B cell (primary cell): ENCODE measurements at regions not wholly inside any gene's neighbourhood (a gene's known extent, or its start where the extent isn't known, plus 50 kb on each side); places are given as distances from the start of the nearest gene placed in this dataset.

Experiments
- ATAC-seq: fragments of 200-7000 bp; cut with Tn5 transposase; one replicate; pipeline ENCODE4 v1.10.0; 2021; ENCODE audit warnings: low read depth, mild to moderate bottlenecking, moderate number of reproducible peaks, moderate library complexity
- CTCF ChIA-PET: fragments of 350-600 bp; sonication (Branson Sonifier 250); formaldehyde crosslinking; loops from one replicate; lab custom pipeline; 2021; ENCODE audit warnings: antibody characterized with exemption, inconsistent platforms; lab: Charles Lee
- POLR2A ChIA-PET: fragments of 350-600 bp; sonication (Branson Sonifier 250); formaldehyde crosslinking; loops from one replicate; lab custom pipeline; 2021; ENCODE audit warnings: antibody characterized with exemption; lab: Charles Lee
- DNase-seq: peaks from one replicate; pipeline ENCODE4 v3.0.0; 2013
- H2AFZ ChIP-seq: 2 replicates; pipeline ENCODE4 v1.6.1; 2012; ENCODE audit warnings: mild to moderate bottlenecking, low read depth, low read length; ENCODE audit not compliant: insufficient read depth, poor library complexity, severe bottlenecking
- H3K27ac ChIP-seq, 2 donors: 1 replicate in 1 of 2; 2 replicates in 1 of 2; pipeline ENCODE4 v1.5.1; 2012 to 2013; ENCODE audit warnings: low read length in 2 of 2, mild to moderate bottlenecking in 2 of 2, moderate library complexity in 1 of 2
- H3K27me3 ChIP-seq, 4 experiments: fragments of 200-600 bp in 1 of 4; sonication (generic) in 1 of 4; replicated peaks in 1 of 4; 1 replicate in 2 of 4; 2 replicates in 2 of 4; pipeline versions ENCODE4 v1.6.1 to v1.7.0; 2013 to 2016; ENCODE audit warnings: low read length in 3 of 4, mild to moderate bottlenecking in 2 of 4, mixed read lengths in 1 of 4, moderate library complexity in 1 of 4; ENCODE audit not compliant: insufficient read depth in 4 of 4, control insufficient read depth in 3 of 4; ENCODE audit errors: control extremely low read depth in 1 of 4
- H3K36me3 ChIP-seq, 2 experiments: replicated peaks in 1 of 2; 1 replicate in 1 of 2; 2 replicates in 1 of 2; pipeline versions ENCODE4 v1.6.1 to v1.7.1; 2013; ENCODE audit warnings: low read length in 1 of 2; ENCODE audit not compliant: insufficient read depth in 2 of 2, control insufficient read depth in 1 of 2; ENCODE audit errors: control extremely low read depth in 1 of 2, extremely low read depth in 1 of 2
- H3K4me1 ChIP-seq, 2 donors: fragments of 200-600 bp in 1 of 2; sonication (generic) in 1 of 2; 1 replicate in 1 of 2; 2 replicates in 1 of 2; pipeline versions ENCODE4 v1.5.1 to v1.6.1; 2013 to 2017; ENCODE audit warnings: low read length in 2 of 2; ENCODE audit not compliant: control insufficient read depth in 2 of 2, insufficient read depth in 2 of 2
- H3K4me2 ChIP-seq: replicated peaks from 2 replicates; pipeline ENCODE3; 2012; ENCODE audit warnings: mild to moderate bottlenecking, low read depth, low read length; ENCODE audit not compliant: poor library complexity, severe bottlenecking
- H3K4me3 ChIP-seq, 5 experiments: fragments of 200-600 bp in 1 of 5; sonication (generic) in 1 of 5; 1 replicate in 3 of 5; 2 replicates in 2 of 5; pipeline versions ENCODE4 v1.5.1 to v1.7.0; 2011 to 2016; ENCODE audit warnings: low read length in 4 of 5, mild to moderate bottlenecking in 4 of 5, low read depth in 2 of 5, control low read depth in 1 of 5, moderate library complexity in 1 of 5; ENCODE audit not compliant: insufficient read depth in 1 of 5; ENCODE audit errors: control extremely low read depth in 1 of 5, extremely low read depth in 1 of 5
- H3K79me2 ChIP-seq: fragments of 200-600 bp; sonication (generic); one replicate; pipeline ENCODE4 v1.6.0; 2016; ENCODE audit warnings: low read length; ENCODE audit not compliant: control insufficient read depth, insufficient read depth
- H3K9ac ChIP-seq: fragments of 200-600 bp; sonication (generic); 2 replicates; pipeline ENCODE4 v1.6.1; 2017; ENCODE audit warnings: mild to moderate bottlenecking, low read length, moderate library complexity
- H3K9me3 ChIP-seq, 3 donors: one replicate each; pipeline versions ENCODE4 v1.6.1 to v1.7.1; 2013; ENCODE audit warnings: low read length in 2 of 3; ENCODE audit not compliant: control insufficient read depth in 2 of 3, insufficient read depth in 1 of 3; ENCODE audit errors: control extremely low read depth in 1 of 3
- H4K20me1 ChIP-seq: 2 replicates; pipeline ENCODE4 v1.6.0; 2012; ENCODE audit warnings: mild to moderate bottlenecking, low read length; ENCODE audit not compliant: insufficient read depth, control insufficient read depth, poor library complexity, severe bottlenecking
- H3K27ac Mint-ChIP-seq: one replicate; pipeline ENCODE4 v1.8.0; 2021; ENCODE audit warnings: mixed read lengths
- H3K27me3 Mint-ChIP-seq: one replicate; pipeline ENCODE4 v1.8.0; 2021; ENCODE audit warnings: mixed read lengths
- H3K4me1 Mint-ChIP-seq: one replicate; pipeline ENCODE4 v1.8.0; 2021; ENCODE audit warnings: mixed read lengths
- H3K4me3 Mint-ChIP-seq: one replicate; pipeline ENCODE4 v1.8.0; 2021; ENCODE audit warnings: mixed read lengths
- H3K9me3 Mint-ChIP-seq: one replicate; pipeline ENCODE4 v1.8.0; 2022; ENCODE audit warnings: mixed read lengths; ENCODE audit not compliant: insufficient read depth
- EZH2 ChIP-seq: IDR thresholded peaks from 2 replicates; pipeline ENCODE4 v1.6.1; 2012; ENCODE audit warnings: borderline replicate concordance, low read depth, mild to moderate bottlenecking, moderate library complexity, low read length; ENCODE audit not compliant: insufficient read depth, poor library complexity, severe bottlenecking
- WGBS: methylation state at CpG from one replicate; pipeline ENCODE4 v1.1.5; 2013; ENCODE audit warnings: missing lambda C conversion rate; ENCODE audit not compliant: insufficient coverage; 5-methylcytosine and 5-hydroxymethylcytosine counted together
- intact Hi-C: fragments of 100-400 bp; cut with micrococcal nuclease; formaldehyde crosslinking; loops from one replicate; pipeline ENCODE4 v1.10.0; 2022
- TF ChIP-seq, protein P1 (sequence below): fragments of 200-600 bp; IDR thresholded peaks from one replicate; pipeline ENCODE4 v1.8.0; 2022; ENCODE audit warnings: antibody characterized with exemption, mild to moderate bottlenecking

DNA sequence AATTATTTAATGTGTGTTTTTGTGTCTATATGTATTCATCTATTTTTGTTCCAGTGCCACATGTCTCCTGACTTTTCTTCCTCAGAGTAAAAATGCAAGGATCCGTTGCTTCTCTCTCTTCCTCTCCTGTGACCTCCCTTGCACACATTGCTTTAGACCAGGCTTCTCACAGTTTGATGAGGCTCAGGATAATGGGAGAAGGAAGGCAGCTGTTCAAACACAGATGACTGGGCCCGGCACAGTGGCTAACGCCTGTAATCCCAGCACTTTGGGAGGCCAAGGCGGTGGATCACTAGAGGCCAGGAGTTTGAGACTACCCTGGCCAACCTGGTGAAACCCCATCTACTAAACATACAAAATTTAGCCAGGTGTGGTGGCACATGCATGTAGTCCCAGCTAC, 241.9 kb downstream of the SAMD5 start:
- no peaks in the 10 kb centered on the region for H3K79me2 ChIP-seq
- H4K20me1 ChIP-seq: no peaks in the 10 kb centered on the region
- H3K4me2 ChIP-seq: no peak overlapping the region
- H3K9ac ChIP-seq: no peak overlapping the region
- H2AFZ ChIP-seq: no peak overlapping the region
- intact Hi-C loops: no loop called here
- no peaks in the 10 kb centered on the region for H3K27me3 ChIP-seq
- H3K4me1 ChIP-seq: no peaks in the 10 kb centered on the region
- H3K27ac Mint-ChIP-seq: no peak overlapping the region
- DNase-seq (no peak), ATAC-seq (no peak)
- H3K27ac ChIP-seq: no peak overlapping the region
- CTCF ChIA-PET: no interaction called here
- H3K4me3 ChIP-seq: no peak overlapping the region
- no peaks in the 10 kb centered on the region for H3K4me1 Mint-ChIP-seq
- H3K9me3 ChIP-seq: peaks cover 0 to 6% (median 0%) of the 10 kb centered on the region in 3 donors
- H3K9me3 Mint-ChIP-seq: no peaks in the 10 kb centered on the region
- POLR2A ChIA-PET: no interaction called here
- H3K36me3 ChIP-seq: no peaks in the 10 kb centered on the region
- WGBS: no CpG with 5 or more reads among the region's 4 CpGs
- no peaks in the 10 kb centered on the region for H3K27me3 Mint-ChIP-seq
- H3K4me3 Mint-ChIP-seq: no peak overlapping the region
- TF ChIP-seq, protein P1, sequence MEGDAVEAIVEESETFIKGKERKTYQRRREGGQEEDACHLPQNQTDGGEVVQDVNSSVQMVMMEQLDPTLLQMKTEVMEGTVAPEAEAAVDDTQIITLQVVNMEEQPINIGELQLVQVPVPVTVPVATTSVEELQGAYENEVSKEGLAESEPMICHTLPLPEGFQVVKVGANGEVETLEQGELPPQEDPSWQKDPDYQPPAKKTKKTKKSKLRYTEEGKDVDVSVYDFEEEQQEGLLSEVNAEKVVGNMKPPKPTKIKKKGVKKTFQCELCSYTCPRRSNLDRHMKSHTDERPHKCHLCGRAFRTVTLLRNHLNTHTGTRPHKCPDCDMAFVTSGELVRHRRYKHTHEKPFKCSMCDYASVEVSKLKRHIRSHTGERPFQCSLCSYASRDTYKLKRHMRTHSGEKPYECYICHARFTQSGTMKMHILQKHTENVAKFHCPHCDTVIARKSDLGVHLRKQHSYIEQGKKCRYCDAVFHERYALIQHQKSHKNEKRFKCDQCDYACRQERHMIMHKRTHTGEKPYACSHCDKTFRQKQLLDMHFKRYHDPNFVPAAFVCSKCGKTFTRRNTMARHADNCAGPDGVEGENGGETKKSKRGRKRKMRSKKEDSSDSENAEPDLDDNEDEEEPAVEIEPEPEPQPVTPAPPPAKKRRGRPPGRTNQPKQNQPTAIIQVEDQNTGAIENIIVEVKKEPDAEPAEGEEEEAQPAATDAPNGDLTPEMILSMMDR: no peak
- TF ChIP-seq EZH2: no peak

DNA sequence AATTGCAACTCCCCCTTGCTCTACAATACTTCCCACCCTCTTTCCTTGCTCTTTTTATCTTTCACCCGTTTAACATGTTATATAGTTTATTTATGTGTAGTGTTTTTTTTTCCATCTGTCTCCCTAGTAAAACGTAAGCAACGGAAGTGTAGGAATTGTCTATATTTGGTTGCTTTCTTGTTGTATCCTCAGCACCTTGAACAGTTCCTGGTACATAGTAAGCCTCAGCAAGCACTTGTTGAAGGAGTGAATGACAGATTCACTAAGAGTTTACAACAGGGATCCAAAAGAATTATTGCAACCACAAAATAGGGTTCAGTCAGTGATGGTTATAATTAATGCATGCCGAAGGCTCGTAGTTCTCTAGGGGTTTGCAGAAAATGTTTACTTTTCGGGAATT, 242.7 kb downstream of the SAMD5 start:
- no peaks in the 10 kb centered on the region for H3K4me1 Mint-ChIP-seq
- Histone ChIP-seq H3K79me2 (no peaks in the 10 kb centered on the region), H3K27ac (no peak overlapping the region), H2AFZ (no peak overlapping the region), H3K9me3 (peaks cover 0 to 6% (median 0%) of the 10 kb centered on the region in 3 donors), H4K20me1 (no peaks in the 10 kb centered on the region), H3K4me3 (no peak overlapping the region), H3K9ac (no peak overlapping the region), H3K27me3 (no peaks in the 10 kb centered on the region), H3K36me3 (no peaks in the 10 kb centered on the region), H3K4me1 (no peaks in the 10 kb centered on the region), H3K4me2 (no peak overlapping the region)
- TF ChIP-seq EZH2: no peak
- TF ChIP-seq, protein P1: no peak
- ATAC-seq (no peak), DNase-seq (no peak)
- no CpG with 5 or more reads among the region's 6 CpGs for WGBS
- intact Hi-C loops: no loop called here
- H3K4me3 Mint-ChIP-seq: no peak overlapping the region
- no peaks in the 10 kb centered on the region for H3K27me3 Mint-ChIP-seq
- H3K9me3 Mint-ChIP-seq: no peaks in the 10 kb centered on the region
- H3K27ac Mint-ChIP-seq: no peak overlapping the region
- ChIA-PET CTCF (no interaction called here), POLR2A (no interaction called here)
